GM10248 (cell line): ENCODE measurements at regions not wholly inside any gene's neighbourhood (a gene's known extent, or its start where the extent isn't known, plus 50 kb on each side); places are given as distances from the start of the nearest gene placed in this dataset.

Experiments
- CTCF ChIA-PET: fragments of 300-600 bp; sonication (Branson Sonifier 250); formaldehyde crosslinking; extraction: SDS; loops from one replicate; lab custom pipeline; 2021; ENCODE audit warnings: antibody characterized with exemption; lab: Yijun Ruan, JAX
- POLR2A ChIA-PET: fragments of 350-650 bp; sonication (Branson Sonifier 250); formaldehyde crosslinking; extraction: SDS; loops from one replicate; lab custom pipeline; 2020; ENCODE audit warnings: antibody characterized with exemption; lab: Yijun Ruan, JAX
- DNase-seq: peaks from one replicate; pipeline ENCODE4 v3.0.0; 2012; ENCODE audit errors: extremely low spot score
- TF ChIP-seq, protein P1 (sequence below): IDR thresholded peaks from 2 replicates; pipeline ENCODE4 v1.5.1; 2012; ENCODE audit warnings: mild to moderate bottlenecking, low read depth; ENCODE audit errors: extremely low read depth, missing control alignments, control extremely low read depth

DNA sequence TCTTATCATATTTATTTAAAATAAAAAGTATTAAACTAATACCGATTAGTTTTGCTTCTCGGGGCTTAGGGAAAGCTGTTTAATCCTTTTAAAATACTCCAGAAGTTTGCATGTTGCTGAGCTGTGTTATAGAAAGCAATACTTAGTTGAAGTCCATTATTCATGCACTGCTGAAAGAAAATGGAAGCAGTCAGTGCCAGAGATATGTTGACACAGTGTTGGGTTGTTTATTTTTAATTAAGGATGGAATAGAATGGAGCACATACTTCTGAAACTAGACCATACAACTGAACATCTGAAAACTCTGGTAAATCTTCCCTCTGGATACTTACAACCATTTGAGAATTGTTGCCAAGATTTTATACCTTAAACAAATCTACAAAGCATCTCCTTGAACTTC, 282.7 kb upstream of the CCDC179 start:
- ChIA-PET CTCF (no interaction called here), POLR2A (no interaction called here)
- TF ChIP-seq, protein P1, sequence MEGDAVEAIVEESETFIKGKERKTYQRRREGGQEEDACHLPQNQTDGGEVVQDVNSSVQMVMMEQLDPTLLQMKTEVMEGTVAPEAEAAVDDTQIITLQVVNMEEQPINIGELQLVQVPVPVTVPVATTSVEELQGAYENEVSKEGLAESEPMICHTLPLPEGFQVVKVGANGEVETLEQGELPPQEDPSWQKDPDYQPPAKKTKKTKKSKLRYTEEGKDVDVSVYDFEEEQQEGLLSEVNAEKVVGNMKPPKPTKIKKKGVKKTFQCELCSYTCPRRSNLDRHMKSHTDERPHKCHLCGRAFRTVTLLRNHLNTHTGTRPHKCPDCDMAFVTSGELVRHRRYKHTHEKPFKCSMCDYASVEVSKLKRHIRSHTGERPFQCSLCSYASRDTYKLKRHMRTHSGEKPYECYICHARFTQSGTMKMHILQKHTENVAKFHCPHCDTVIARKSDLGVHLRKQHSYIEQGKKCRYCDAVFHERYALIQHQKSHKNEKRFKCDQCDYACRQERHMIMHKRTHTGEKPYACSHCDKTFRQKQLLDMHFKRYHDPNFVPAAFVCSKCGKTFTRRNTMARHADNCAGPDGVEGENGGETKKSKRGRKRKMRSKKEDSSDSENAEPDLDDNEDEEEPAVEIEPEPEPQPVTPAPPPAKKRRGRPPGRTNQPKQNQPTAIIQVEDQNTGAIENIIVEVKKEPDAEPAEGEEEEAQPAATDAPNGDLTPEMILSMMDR, result no peak
- no peak for DNase-seq

DNA sequence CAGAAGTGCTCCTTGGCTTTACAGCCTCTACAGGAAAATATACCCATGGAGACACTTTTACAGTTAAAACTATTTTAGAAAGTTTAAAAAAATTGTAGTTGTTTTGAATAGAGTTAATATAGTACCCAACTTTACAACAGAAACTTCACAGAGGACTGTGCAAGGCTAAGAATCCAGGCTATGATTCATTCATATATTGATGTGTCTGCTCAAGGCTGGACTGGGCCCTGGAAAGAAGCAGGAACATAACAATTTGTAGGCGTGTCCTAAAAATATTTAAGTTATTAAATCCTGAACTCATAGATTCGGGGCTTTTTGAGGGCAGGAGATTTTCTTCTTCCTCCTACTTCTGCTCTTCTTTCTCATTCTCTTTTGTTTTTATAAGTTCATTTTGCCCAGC, 291.5 kb upstream of the CCDC179 start:
- no peak for DNase-seq
- CTCF ChIA-PET, result no interaction called here
- TF ChIP-seq, protein P1, result no peak
- POLR2A ChIA-PET, result no interaction called here

DNA sequence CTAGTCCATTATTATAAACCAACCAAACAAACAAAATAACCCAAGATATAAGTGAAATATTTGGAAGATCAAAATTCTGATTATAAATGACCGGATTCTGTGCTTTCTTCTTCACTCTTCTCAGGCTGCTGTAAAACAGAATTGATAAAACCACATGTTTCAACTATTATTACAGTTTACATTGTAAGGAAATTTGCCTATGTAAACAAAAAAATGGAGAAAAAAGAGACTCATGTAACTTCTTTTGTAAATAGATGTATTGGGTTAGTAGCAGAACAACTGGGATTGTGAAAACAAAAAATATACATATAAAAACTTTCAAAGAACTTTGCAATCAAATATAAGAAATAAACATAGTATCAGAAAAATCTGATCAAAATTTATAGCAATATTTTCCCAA, 295.2 kb upstream of the CCDC179 start:
- no peak for DNase-seq
- POLR2A ChIA-PET, result no interaction called here

DNA sequence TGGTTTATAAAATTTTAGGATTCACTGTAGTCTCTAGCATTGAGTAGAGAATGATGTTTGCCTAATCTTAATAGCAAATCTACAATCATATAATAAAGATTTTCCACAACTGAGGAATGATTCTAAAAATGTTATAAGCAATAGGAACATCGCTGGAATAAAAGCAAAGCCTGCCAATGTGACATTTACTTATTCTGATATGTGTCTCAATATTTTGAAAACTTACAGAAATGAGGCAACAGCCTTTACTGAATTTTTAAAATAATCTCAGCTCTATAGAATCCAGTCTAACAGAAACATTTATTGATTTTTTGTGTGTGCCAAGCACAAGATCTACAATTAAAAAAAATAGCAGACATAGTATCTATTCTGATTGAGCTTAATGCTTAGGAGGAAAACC, 303.7 kb upstream of the CCDC179 start:
- POLR2A ChIA-PET, result no interaction called here
- no peak for DNase-seq
- CTCF ChIA-PET, result no interaction called here
- TF ChIP-seq, protein P1, result no peak

More for the DNA sequence above, 295.2 kb upstream of the CCDC179 start:
- CTCF ChIA-PET, result no interaction called here
- TF ChIP-seq, protein P1, result no peak

DNA sequence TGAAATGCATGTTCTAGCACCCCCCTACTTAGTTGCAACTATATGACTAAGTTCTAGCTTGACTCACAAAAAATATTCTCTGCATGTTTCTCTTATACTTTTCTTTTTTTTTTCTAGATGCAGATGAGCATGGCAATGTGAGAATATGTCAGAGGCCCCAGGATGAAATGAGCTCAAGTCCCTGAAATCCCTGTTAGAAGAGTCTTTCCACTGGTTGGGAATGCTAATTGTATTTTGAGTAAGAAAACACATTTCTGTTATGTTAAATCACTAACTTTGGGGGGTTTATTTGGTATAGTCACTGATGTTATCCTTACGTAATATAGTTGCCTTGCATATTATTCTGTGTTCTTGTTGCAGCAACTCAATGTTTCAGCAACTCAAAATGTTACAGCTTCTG, 306.1 kb upstream of the CCDC179 start:
- TF ChIP-seq, protein P1, result no peak
- POLR2A ChIA-PET, result no interaction called here
- CTCF ChIA-PET, result no interaction called here
- no peak for DNase-seq

DNA sequence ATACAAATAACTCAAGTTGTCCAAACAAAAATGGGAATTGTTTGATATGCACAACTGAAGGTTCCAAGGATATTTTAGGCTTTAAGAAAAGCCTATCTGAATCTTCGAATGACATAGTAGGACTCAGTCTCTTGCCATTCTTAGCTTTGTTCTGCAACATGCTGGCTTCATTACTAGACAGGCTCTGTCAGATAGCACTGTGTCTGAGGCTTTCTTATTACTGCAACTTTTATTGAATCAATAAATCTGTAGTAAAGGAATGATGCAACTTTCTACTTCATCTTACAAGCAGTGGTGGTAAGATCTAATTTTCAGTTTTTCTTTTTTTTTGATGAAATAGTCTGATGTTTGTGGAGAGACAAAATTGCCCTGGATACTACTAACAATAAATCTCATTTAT, 319.3 kb upstream of the CCDC179 start:
- CTCF ChIA-PET, result interaction anchor here (1.4 kb wide), 1 partner anchor 8 kb away, joined by 3 read pairs; no protein-coding TSS in a partner anchor
- DNase-seq, result no peak
- POLR2A ChIA-PET, result no interaction called here
- TF ChIP-seq, protein P1, result no peak
